ENCODE measurements at regions not wholly inside any gene's neighbourhood (a gene's known extent, or its start where the extent isn't known, plus 50 kb on each side); places are given as distances from the start of the nearest gene placed in this dataset.
"Not testable (repeated sequence)": the region's sequence is repeated elsewhere in the genome, so short reads cannot be mapped to it uniquely, and the experiment has no call there.

DNA sequence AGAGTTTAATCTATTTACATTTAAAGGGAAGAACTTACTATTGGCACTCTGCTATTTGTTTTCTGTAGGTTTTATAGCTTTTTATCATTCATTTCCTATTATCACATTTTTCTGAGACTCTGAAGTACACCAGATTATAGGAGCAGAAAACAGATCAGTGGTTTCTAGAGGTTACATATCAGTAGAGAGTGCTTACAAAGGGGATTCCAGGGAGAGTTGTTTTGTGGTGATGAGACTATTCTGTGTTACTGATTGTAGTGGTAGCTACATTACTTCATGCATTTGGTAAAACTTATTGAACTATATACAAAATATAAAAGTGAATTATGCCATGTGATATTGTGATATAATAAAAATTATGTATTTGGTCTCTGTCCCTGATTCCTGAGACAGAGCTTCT is 259.2 kb downstream of the SPATA31A6 start:
- H3K23ac ChIP-seq (ENCODE audit: insufficient read length); H3K27ac ChIP-seq (ENCODE audit: low read depth, low read length); H3K4me3 ChIP-seq (ENCODE audit: extremely low read depth in 1 of 4, insufficient read depth in 2 of 4, low read depth in 3 of 4, low read length in 4 of 4); H3K36me3 ChIP-seq (ENCODE audit: control insufficient read depth in 2 of 4, insufficient read depth in 4 of 4, low read length in 3 of 4); H3K79me1 ChIP-seq (ENCODE audit: low read depth, low read length); H2BK15ac ChIP-seq (ENCODE audit: low read length); H3K27me3 ChIP-seq (replicated peaks in 1 of 4; ENCODE audit: control insufficient read depth in 3 of 4, extremely low read depth in 1 of 4, insufficient read depth in 3 of 4, low read length in 3 of 4); H3K79me2 ChIP-seq (ENCODE audit: control insufficient read depth in 1 of 2, insufficient read depth in 2 of 2, low read length in 2 of 2); H2BK5ac ChIP-seq (ENCODE audit: low read depth, low read length); H3K4me2 ChIP-seq (ENCODE audit: insufficient read depth in 1 of 2, low read depth in 2 of 2, low read length in 2 of 2); DNase-seq (ENCODE audit: low read depth in 1 of 2, low spot score in 2 of 2); H4K20me1 ChIP-seq (replicated peaks in 1 of 2; ENCODE audit: control insufficient read depth in 1 of 2, insufficient read depth in 2 of 2, low read length in 2 of 2); H4K91ac ChIP-seq (replicated peaks; ENCODE audit: insufficient read length, low read length); H2BK20ac ChIP-seq (ENCODE audit: low read length); H4K5ac ChIP-seq (ENCODE audit: insufficient read length, low read depth, low read length); H2AFZ ChIP-seq (ENCODE audit: low read length); H3K9me3 ChIP-seq (ENCODE audit: insufficient read depth in 2 of 2, low read depth in 1 of 2, low read length in 1 of 2); H3K23me2 ChIP-seq (ENCODE audit: low read depth, low read length); H2AK5ac ChIP-seq (ENCODE audit: low read depth, low read length); H3K4ac ChIP-seq (replicated peaks; ENCODE audit: insufficient read length, low read depth, low read length); H2BK12ac ChIP-seq (ENCODE audit: low read depth, low read length); CTCF ChIA-PET (ENCODE audit: partially characterized antibody); H3K18ac ChIP-seq (ENCODE audit: extremely low read depth, low read length); H2BK120ac ChIP-seq (replicated peaks; ENCODE audit: low read depth, low read length); POLR2A ChIA-PET (ENCODE audit: partially characterized antibody); H3K56ac ChIP-seq (replicated peaks; ENCODE audit: insufficient read length, low read depth, low read length); FAIRE-seq; H3K9ac ChIP-seq (replicated peaks in 1 of 4; ENCODE audit: extremely low read depth in 1 of 4, low read depth in 3 of 4, low read length in 3 of 4); H4K8ac ChIP-seq (ENCODE audit: extremely low read depth, insufficient read depth, low read length); H3K14ac ChIP-seq (ENCODE audit: insufficient read length); H3K4me1 ChIP-seq (replicated peaks in 1 of 4; ENCODE audit: control insufficient read depth in 3 of 4, insufficient read depth in 4 of 4, low read length in 3 of 4): not testable (repeated sequence)

DNA sequence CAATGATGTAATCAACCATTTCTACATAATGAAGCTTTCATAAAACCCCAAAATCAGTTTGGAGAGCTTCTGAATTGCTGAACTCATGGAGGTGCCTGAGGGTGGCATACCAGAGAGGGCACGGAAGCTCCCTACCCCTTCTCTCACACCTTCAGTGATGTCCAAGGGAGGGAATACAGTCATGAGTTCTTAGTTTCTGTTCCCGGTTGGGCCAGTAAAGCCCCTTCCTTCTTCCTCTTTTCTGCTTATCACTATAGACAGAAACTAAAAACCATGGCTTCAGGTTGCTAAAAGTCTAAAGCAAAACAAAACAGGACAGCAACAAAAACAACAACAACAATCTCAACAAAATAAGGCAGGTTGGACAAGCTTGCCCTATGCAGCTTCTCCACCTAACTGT is 260.0 kb downstream of the SPATA31A6 start:
- H3K9me3 ChIP-seq (ENCODE audit: insufficient read depth in 2 of 2, low read depth in 1 of 2, low read length in 1 of 2), result not testable (repeated sequence)

More for the DNA sequence above, 260.0 kb downstream of the SPATA31A6 start:
- H3K4me1 ChIP-seq (replicated peaks in 1 of 4; ENCODE audit: control insufficient read depth in 3 of 4, insufficient read depth in 4 of 4, low read length in 3 of 4); H2BK120ac ChIP-seq (replicated peaks; ENCODE audit: low read depth, low read length); H3K79me1 ChIP-seq (ENCODE audit: low read depth, low read length); H2BK12ac ChIP-seq (ENCODE audit: low read depth, low read length); POLR2A ChIA-PET (ENCODE audit: partially characterized antibody); H2BK20ac ChIP-seq (ENCODE audit: low read length); H3K18ac ChIP-seq (ENCODE audit: extremely low read depth, low read length); H3K14ac ChIP-seq (ENCODE audit: insufficient read length); FAIRE-seq; H3K23me2 ChIP-seq (ENCODE audit: low read depth, low read length); H2AFZ ChIP-seq (ENCODE audit: low read length); H3K9ac ChIP-seq (replicated peaks in 1 of 4; ENCODE audit: extremely low read depth in 1 of 4, low read depth in 3 of 4, low read length in 3 of 4); H3K36me3 ChIP-seq (ENCODE audit: control insufficient read depth in 2 of 4, insufficient read depth in 4 of 4, low read length in 3 of 4); H4K8ac ChIP-seq (ENCODE audit: extremely low read depth, insufficient read depth, low read length); H4K20me1 ChIP-seq (replicated peaks in 1 of 2; ENCODE audit: control insufficient read depth in 1 of 2, insufficient read depth in 2 of 2, low read length in 2 of 2); H3K27me3 ChIP-seq (replicated peaks in 1 of 4; ENCODE audit: control insufficient read depth in 3 of 4, extremely low read depth in 1 of 4, insufficient read depth in 3 of 4, low read length in 3 of 4); H3K4ac ChIP-seq (replicated peaks; ENCODE audit: insufficient read length, low read depth, low read length); H2AK5ac ChIP-seq (ENCODE audit: low read depth, low read length); H2BK15ac ChIP-seq (ENCODE audit: low read length); H3K4me3 ChIP-seq (ENCODE audit: extremely low read depth in 1 of 4, insufficient read depth in 2 of 4, low read depth in 3 of 4, low read length in 4 of 4); H3K23ac ChIP-seq (ENCODE audit: insufficient read length); H4K5ac ChIP-seq (ENCODE audit: insufficient read length, low read depth, low read length); H3K79me2 ChIP-seq (ENCODE audit: control insufficient read depth in 1 of 2, insufficient read depth in 2 of 2, low read length in 2 of 2); H3K27ac ChIP-seq (ENCODE audit: low read depth, low read length); H4K91ac ChIP-seq (replicated peaks; ENCODE audit: insufficient read length, low read length); DNase-seq (ENCODE audit: low read depth in 1 of 2, low spot score in 2 of 2); H3K4me2 ChIP-seq (ENCODE audit: insufficient read depth in 1 of 2, low read depth in 2 of 2, low read length in 2 of 2); H3K56ac ChIP-seq (replicated peaks; ENCODE audit: insufficient read length, low read depth, low read length); H2BK5ac ChIP-seq (ENCODE audit: low read depth, low read length); CTCF ChIA-PET (ENCODE audit: partially characterized antibody): not testable (repeated sequence)
- WGBS, 2 experiments (ENCODE audit: extremely low coverage in 1 of 2, insufficient coverage in 1 of 2, insufficient read length in 1 of 2, insufficient replicate concordance in 2 of 2, low coverage in 1 of 2, low lambda C conversion rate in 2 of 2, missing lambda C conversion rate in 1 of 2), result 39% methylated on average over 2 of the region's 2 CpGs; no CpG with 5 or more reads in 1 of the 2 experiments
